ENCODE measurements at regions not wholly inside any gene's neighbourhood (a gene's known extent, or its start where the extent isn't known, plus 50 kb on each side); places are given as distances from the start of the nearest gene placed in this dataset.

DNA sequence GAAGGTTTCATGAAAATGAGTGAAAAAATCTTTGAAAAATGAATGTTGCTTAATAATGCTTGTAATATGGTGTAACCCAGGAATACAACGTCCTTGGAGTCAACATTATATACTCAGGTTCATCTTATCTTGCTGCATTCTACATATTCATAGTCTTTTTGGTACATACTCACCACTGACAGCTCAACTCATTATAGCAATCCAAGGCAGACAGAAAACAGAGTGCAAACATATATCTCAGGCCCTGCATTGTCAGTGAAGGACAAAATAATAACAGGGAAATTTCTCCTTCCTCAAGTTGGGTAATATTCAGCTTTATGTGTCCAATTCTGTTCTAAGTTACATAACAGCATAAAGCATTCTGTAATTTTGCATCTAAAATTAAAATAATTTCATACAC lies 1353.0 kb upstream of the SEL1L start:
- POLR2A ChIA-PET, result no interaction called here
- CTCF ChIA-PET, result no interaction called here

DNA sequence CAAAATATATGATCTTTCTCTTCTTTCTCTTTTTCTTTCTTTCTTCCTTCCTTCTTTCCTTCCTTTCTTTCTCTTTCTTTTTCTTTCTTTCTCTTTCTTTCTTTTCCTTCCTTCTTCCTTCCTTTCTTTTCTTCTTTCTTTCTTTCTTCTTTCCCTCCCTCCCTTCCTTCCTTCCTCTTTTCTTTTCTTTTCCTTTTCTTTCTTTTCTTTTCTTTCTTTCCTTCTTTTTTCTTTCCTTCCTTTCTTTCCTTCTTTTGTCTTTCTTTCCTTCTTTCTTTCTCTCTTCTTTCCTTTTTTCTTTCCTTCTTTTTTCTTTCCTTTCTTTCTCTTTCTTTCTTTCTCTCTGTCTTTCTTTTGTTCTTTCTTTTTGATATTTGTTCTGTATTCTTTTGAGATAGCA lies 1356.0 kb upstream of the SEL1L start:
- ChIA-PET CTCF (no interaction called here), POLR2A (no interaction called here)
- no peak for DNase-seq (ENCODE audit: extremely low spot score)
- TF ChIP-seq SUZ12 (IDR thresholded peaks at IDR 0.05), result no peak
- TF ChIP-seq ARNT (IDR thresholded peaks at IDR 0.05), result no peak
- no peak for TF ChIP-seq NFRKB (IDR thresholded peaks at IDR 0.05)

More for the DNA sequence above, 1353.0 kb upstream of the SEL1L start:
- no peak for DNase-seq (ENCODE audit: extremely low spot score)
- TF ChIP-seq ELF4 (IDR thresholded peaks at IDR 0.05) (no peak), CTBP1 (IDR thresholded peaks at IDR 0.05; ENCODE audit: borderline replicate concordance) (no peak), NFRKB (IDR thresholded peaks at IDR 0.05) (no peak), ARNT (IDR thresholded peaks at IDR 0.05) (no peak), FOXK2 (IDR thresholded peaks at IDR 0.05) (no peak), BHLHE40 (IDR thresholded peaks at IDR 0.05; ENCODE audit: borderline replicate concordance) (no peak), LEF1 (IDR thresholded peaks at IDR 0.05; ENCODE audit: borderline replicate concordance) (no peak), HDGF (IDR thresholded peaks at IDR 0.05; ENCODE audit: borderline replicate concordance) (no peak), SP1 (IDR thresholded peaks at IDR 0.05) (no peak), FOXM1 (IDR thresholded peaks at IDR 0.05; ENCODE audit: borderline replicate concordance) (no peak), L3MBTL2 (conservative IDR thresholded peaks at IDR 0.05) (no peak), ZNF384 (IDR thresholded peaks at IDR 0.05) (no peak)
- TF ChIP-seq, protein P1, sequence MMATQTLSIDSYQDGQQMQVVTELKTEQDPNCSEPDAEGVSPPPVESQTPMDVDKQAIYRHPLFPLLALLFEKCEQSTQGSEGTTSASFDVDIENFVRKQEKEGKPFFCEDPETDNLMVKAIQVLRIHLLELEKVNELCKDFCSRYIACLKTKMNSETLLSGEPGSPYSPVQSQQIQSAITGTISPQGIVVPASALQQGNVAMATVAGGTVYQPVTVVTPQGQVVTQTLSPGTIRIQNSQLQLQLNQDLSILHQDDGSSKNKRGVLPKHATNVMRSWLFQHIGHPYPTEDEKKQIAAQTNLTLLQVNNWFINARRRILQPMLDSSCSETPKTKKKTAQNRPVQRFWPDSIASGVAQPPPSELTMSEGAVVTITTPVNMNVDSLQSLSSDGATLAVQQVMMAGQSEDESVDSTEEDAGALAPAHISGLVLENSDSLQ (IDR thresholded peaks at IDR 0.05), result no peak

DNA sequence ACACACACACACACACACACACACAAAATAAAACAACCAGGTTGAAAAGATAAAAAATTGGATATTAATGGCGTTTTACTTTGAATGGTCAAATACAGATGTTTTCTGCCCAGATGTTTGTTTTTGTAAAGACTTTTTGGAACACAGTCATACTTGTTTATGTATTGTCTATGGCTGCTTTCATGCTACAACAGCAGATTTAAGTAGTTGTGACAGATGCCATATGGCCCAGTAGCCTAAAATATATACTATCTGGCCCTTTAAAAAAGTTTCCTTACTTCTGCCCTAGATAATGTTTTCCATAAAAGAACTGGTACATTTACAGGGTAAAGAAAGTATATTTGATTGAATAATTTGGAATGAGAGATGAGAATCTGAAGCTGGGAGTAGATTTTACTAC lies 1362.8 kb upstream of the SEL1L start:
- CTCF ChIA-PET, result interaction anchor here (0.8 kb wide), 1 partner anchor 9 kb away, joined by 3 read pairs; no protein-coding TSS in a partner anchor
- no peak for TF ChIP-seq BHLHE40 (IDR thresholded peaks at IDR 0.05; ENCODE audit: borderline replicate concordance)
- no peak for TF ChIP-seq SUZ12 (IDR thresholded peaks at IDR 0.05)
- TF ChIP-seq L3MBTL2 (conservative IDR thresholded peaks at IDR 0.05), result no peak
- TF ChIP-seq FOXA1 (IDR thresholded peaks at IDR 0.05), result no peak
- no peak for TF ChIP-seq ELF4 (IDR thresholded peaks at IDR 0.05)
- TF ChIP-seq CTBP1 (IDR thresholded peaks at IDR 0.05; ENCODE audit: borderline replicate concordance), result no peak
- no peak for TF ChIP-seq NFRKB (IDR thresholded peaks at IDR 0.05)
- TF ChIP-seq ARNT (IDR thresholded peaks at IDR 0.05), result no peak
- no peak for TF ChIP-seq TARDBP (IDR thresholded peaks at IDR 0.05)
- no peak for TF ChIP-seq SP1 (IDR thresholded peaks at IDR 0.05)
- no peak for TF ChIP-seq FOXM1 (IDR thresholded peaks at IDR 0.05; ENCODE audit: borderline replicate concordance)
- TF ChIP-seq ZNF384 (IDR thresholded peaks at IDR 0.05), result no peak
- no peak for TF ChIP-seq HDGF (IDR thresholded peaks at IDR 0.05; ENCODE audit: borderline replicate concordance)
- TF ChIP-seq FOXK2 (IDR thresholded peaks at IDR 0.05), result no peak
- TF ChIP-seq, protein P1 (IDR thresholded peaks at IDR 0.05), result no peak
- TF ChIP-seq LEF1 (IDR thresholded peaks at IDR 0.05; ENCODE audit: borderline replicate concordance), result no peak
- no peak for DNase-seq (ENCODE audit: extremely low spot score)
- POLR2A ChIA-PET, result no interaction called here

DNA sequence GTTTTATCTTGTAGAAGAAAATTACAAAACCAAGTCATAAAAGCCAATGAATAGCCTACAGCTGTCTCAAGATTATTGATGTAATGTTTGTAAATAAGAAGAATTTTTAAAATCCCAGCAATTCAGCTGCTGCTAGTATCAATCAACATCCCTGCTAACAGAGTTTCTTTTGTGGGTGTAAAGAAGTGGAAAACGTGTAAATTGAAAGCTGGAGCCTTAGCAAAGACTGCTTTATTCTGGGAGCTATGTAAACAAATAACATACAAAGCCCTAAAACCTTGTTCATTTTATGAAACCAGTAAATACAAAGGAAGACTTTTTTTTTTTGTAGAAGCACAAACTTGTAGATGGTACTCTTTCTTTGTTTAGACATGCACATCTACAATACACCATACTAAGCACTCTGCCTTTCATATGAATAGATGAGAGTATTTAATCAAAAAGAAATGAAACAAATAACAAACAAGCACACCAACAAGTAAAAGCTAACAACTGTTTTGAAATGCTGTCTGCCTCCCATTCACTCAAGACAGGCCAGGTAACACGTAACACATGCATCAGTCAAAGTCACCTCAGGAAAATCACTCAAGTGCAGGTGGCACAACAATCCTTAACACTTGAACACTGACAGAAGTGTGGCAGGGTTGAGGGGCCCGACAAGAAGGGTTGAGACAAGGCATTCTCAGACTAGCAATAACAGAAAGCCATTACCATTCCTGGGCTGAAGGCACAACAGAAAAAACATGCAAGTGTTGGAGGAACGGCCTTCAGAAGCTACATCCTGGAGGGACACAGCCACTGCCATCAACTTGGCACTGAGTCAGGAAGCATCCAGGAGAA lies 1364.0 kb upstream of the SEL1L start:
- TF ChIP-seq FOXM1 (IDR thresholded peaks at IDR 0.05; ENCODE audit: borderline replicate concordance) (no peak), TARDBP (IDR thresholded peaks at IDR 0.05) (no peak), FOXA1 (IDR thresholded peaks at IDR 0.05) (no peak), NFRKB (IDR thresholded peaks at IDR 0.05) (no peak), CTBP1 (IDR thresholded peaks at IDR 0.05; ENCODE audit: borderline replicate concordance) (no peak), FOXK2 (IDR thresholded peaks at IDR 0.05) (no peak), SUZ12 (IDR thresholded peaks at IDR 0.05) (no peak), ZNF384 (IDR thresholded peaks at IDR 0.05) (no peak), HDGF (IDR thresholded peaks at IDR 0.05; ENCODE audit: borderline replicate concordance) (no peak), ELF4 (IDR thresholded peaks at IDR 0.05) (no peak), BHLHE40 (IDR thresholded peaks at IDR 0.05; ENCODE audit: borderline replicate concordance) (no peak)
- TF ChIP-seq, protein P1 (IDR thresholded peaks at IDR 0.05), result no peak
- DNase-seq (ENCODE audit: extremely low spot score), result no peak
- POLR2A ChIA-PET, result no interaction called here
- CTCF ChIA-PET, result no interaction called here

DNA sequence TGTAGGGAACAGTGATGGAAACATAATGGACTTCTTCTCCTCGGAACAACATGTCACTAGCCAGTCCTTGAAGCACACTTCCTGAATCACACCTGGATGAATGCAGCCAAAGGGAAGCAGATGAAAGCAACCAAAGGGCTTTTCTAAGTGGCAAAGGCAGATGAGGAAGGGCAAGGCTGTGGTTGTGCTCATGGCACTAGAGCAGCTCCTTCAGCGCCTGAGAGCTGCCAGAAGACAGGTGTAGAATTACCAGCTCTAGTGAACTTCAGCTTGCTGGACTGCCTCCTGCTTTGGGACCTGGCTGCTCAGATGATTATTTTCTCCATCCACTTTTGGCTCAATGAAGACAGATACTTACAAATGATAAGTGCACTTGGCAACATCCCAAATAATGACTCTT lies 1372.1 kb upstream of the SEL1L start:
- POLR2A ChIA-PET, result no interaction called here
- no peak for TF ChIP-seq CTBP1 (IDR thresholded peaks at IDR 0.05; ENCODE audit: borderline replicate concordance)
- CTCF ChIA-PET, result no interaction called here
- no peak for DNase-seq (ENCODE audit: extremely low spot score)

DNA sequence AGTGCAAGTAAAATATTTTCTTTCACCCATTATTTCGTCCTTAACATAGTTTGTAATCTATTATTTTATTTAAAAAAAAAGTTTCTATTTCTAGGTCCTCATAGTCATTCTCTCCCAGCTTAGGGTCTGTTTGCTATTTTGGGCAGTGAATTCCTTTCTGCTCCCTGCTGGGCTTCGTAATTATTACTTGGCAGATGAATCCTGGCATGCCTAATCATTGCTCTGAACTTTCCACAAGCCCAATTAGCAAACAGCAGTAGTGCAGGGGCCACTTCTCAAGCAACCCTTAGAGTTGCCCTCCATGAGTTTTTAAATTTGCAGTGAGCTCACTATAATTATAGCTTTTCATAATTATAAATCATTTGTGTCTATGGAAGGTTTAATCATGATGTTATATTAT lies 1378.3 kb upstream of the SEL1L start:
- TF ChIP-seq BHLHE40 (IDR thresholded peaks at IDR 0.05; ENCODE audit: borderline replicate concordance) (no peak), ZNF384 (IDR thresholded peaks at IDR 0.05) (no peak), SP1 (IDR thresholded peaks at IDR 0.05) (no peak), FOXA1 (IDR thresholded peaks at IDR 0.05) (no peak), CTBP1 (IDR thresholded peaks at IDR 0.05; ENCODE audit: borderline replicate concordance) (no peak), TARDBP (IDR thresholded peaks at IDR 0.05) (no peak)
- TF ChIP-seq, protein P1 (IDR thresholded peaks at IDR 0.05), result no peak
- POLR2A ChIA-PET, result no interaction called here
- CTCF ChIA-PET, result no interaction called here
- no peak for DNase-seq (ENCODE audit: extremely low spot score)
